ENCODE measurements at regions not wholly inside any gene's neighbourhood (a gene's known extent, or its start where the extent isn't known, plus 50 kb on each side); places are given as distances from the start of the nearest gene placed in this dataset.

DNA sequence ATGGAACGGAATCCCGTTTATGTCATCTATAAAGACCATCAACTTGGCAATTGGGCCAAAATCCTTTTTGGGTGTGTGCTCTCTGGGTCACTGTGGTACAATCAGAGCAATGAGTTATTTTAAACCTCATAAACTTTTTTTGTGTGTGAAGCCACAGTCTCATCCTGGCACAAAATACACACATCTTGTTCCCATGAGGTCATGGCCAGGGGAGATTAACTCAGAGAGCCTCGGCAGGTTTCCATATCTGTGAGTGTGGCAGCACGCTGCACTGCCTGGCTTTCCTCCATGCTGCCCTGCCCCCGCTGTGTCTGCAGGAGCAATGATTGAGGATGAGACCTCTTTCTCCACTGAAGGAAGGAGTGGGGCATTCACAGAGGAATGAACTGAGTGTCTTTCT is 54.0 kb upstream of the DLG1 start:
- peak; percentile 92 for DNase-seq (ENCODE audit: low read depth)
- H3K4me3 ChIP-seq (ENCODE audit: low read depth, low read length): no peak overlapping the region
- TF ChIP-seq CTCF (IDR thresholded peaks at IDR 0.05; ENCODE audit: insufficient read depth, low read depth, low read length): no peak

DNA sequence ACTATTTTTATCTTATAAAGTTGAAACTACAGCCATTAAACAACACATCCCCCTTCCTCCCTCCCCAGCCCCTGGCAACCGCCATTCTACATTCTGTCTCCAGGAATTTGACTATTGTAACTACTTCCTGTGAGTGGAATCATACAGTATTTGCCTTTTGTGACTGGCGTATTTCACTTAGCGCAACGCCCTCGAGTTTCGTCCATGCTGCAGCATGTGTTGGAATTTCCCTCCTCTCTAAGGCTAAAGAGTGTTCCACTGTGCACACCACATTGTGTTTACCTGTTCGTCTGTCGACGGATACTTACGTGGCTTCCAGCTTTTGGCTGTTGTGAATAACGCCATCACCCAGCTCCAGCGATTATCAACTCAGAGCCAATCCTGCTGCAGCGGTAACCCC is 52.0 kb upstream of the DLG1 start:
- no peak for TF ChIP-seq CTCF (IDR thresholded peaks at IDR 0.05; ENCODE audit: insufficient read depth, low read depth, low read length)
- no peak for DNase-seq (ENCODE audit: low read depth)
- H3K4me3 ChIP-seq (ENCODE audit: low read depth, low read length): no peak overlapping the region

DNA sequence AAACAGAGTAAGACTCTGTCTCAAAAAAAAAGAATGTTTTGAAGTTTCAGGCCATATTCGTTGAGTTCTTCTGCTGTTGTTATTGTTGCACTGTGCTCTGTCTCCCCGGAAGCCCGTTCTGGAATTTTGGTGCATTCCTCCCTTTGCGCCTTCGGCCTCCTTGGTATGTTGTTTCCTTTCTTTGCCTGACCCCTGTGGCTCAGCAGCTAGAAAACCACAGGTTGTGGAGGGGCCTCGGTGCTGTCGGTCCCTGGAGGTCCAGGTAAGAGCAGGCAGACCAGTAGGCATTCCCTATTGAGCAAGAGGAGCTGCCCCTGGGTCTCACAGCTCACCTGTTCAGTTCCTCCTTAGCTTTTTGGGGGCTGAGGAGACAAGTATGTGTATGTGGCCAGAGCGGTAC is 51.0 kb upstream of the DLG1 start:
- no peak for DNase-seq (ENCODE audit: low read depth)
- no peak for TF ChIP-seq CTCF (IDR thresholded peaks at IDR 0.05; ENCODE audit: insufficient read depth, low read depth, low read length)
- H3K4me3 ChIP-seq (ENCODE audit: low read depth, low read length): no peak overlapping the region

Data from fibroblast of villous mesenchyme (primary cell).